Putamen (tissue), 1 donor: ENCODE measurements at regions not wholly inside any gene's neighbourhood (a gene's known extent, or its start where the extent isn't known, plus 50 kb on each side); places are given as distances from the start of the nearest gene placed in this dataset.

Experiments
- DNase-seq: peaks from one replicate; pipeline ENCODE4 v3.0.0-alpha.2; 2016; ENCODE audit warnings: low spot score

- no peak for DNase-seq
Observed at GRCh38 chr10:4581929-4582328, 244.1 kb upstream of the AKR1E2 start.

- no peak for DNase-seq
Observed at GRCh38 chr10:4579844-4580243, 246.2 kb upstream of the AKR1E2 start.

GRCh38 chr10:4576206-4576605 lies 249.8 kb upstream of the AKR1E2 start:
- no peak for DNase-seq

GRCh38 chr10:4569151-4569550 lies 256.9 kb upstream of the AKR1E2 start:
- no peak for DNase-seq

GRCh38 chr10:4568731-4569130 lies 257.3 kb upstream of the AKR1E2 start:
- DNase-seq, result no peak

GRCh38 chr10:4568086-4568485 lies 257.9 kb upstream of the AKR1E2 start:
- no peak for DNase-seq

GRCh38 chr10:4567637-4568036 lies 258.4 kb upstream of the AKR1E2 start:
- DNase-seq, result no peak

- DNase-seq, result no peak
Observed at GRCh38 chr10:4566011-4566410, 260.0 kb upstream of the AKR1E2 start.

GRCh38 chr10:4561296-4561695 lies 264.7 kb upstream of the AKR1E2 start:
- DNase-seq, result no peak

GRCh38 chr10:4557469-4557868 lies 268.5 kb upstream of the AKR1E2 start:
- DNase-seq, result no peak

GRCh38 chr10:4556527-4556926 lies 269.5 kb upstream of the AKR1E2 start:
- DNase-seq, result no peak

- no peak for DNase-seq
Observed at GRCh38 chr10:4555920-4556319, 270.1 kb upstream of the AKR1E2 start.

- DNase-seq, result no peak
Observed at GRCh38 chr10:4549139-4549653, 276.8 kb upstream of the AKR1E2 start.

- DNase-seq, result no peak
Observed at GRCh38 chr10:4546931-4547330, 279.1 kb upstream of the AKR1E2 start.

GRCh38 chr10:4546500-4546899 lies 279.5 kb upstream of the AKR1E2 start:
- DNase-seq, result no peak

- no peak for DNase-seq
Observed at GRCh38 chr10:4545062-4545461, 280.9 kb upstream of the AKR1E2 start.

- DNase-seq, result no peak
Observed at GRCh38 chr10:4543938-4544533, 282.0 kb upstream of the AKR1E2 start.

- no peak for DNase-seq
Observed at GRCh38 chr10:4541292-4541691, 284.7 kb upstream of the AKR1E2 start.

- DNase-seq, result no peak
Observed at GRCh38 chr10:4538016-4538415, 288.0 kb upstream of the AKR1E2 start.

- no peak for DNase-seq
Observed at GRCh38 chr10:4535521-4535920, 290.5 kb upstream of the AKR1E2 start.

- DNase-seq, result no peak
Observed at GRCh38 chr10:4533621-4534020, 292.4 kb upstream of the AKR1E2 start.

GRCh38 chr10:4532976-4533375 lies 293.0 kb upstream of the AKR1E2 start:
- DNase-seq, result no peak

- DNase-seq, result no peak
Observed at GRCh38 chr10:4532467-4532866, 293.5 kb upstream of the AKR1E2 start.

GRCh38 chr10:4532011-4532410 lies 294.0 kb upstream of the AKR1E2 start:
- no peak for DNase-seq
